ENCODE measurements at regions not wholly inside any gene's neighbourhood (a gene's known extent, or its start where the extent isn't known, plus 50 kb on each side); places are given as distances from the start of the nearest gene placed in this dataset.

- TF ChIP-seq POLR2A (IDR thresholded peaks at IDR 0.05), result no peak
- no peak for TF ChIP-seq CTCF (IDR thresholded peaks at IDR 0.05)
These were observed 326.1 kb upstream of the GOT2 start for GRCh38 chr16:59060207-59060606.

Data from testis (tissue), 2 donors.